ENCODE measurements at regions not wholly inside any gene's neighbourhood (a gene's known extent, or its start where the extent isn't known, plus 50 kb on each side); places are given as distances from the start of the nearest gene placed in this dataset.

DNA sequence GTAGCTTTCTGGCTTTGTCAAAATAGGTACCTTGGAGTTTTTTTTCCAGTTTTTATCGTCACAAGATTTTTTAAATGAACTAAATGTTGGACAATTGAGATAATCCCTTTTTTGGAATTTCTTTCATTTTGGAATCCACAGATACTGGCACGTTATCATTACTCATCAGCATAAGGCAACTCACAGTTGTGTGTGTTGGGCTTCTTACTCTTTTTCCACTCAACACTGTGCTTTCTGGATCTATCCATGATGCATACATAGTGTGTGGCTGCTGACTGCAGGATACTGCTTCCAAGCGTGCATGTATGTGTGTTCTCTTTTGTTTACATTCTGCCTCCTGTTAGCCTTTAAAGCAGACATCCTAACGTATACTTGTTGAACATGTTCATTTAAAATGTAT, 113.5 kb upstream of the FAM9A start:
- no peak for TF ChIP-seq CTCF (IDR thresholded peaks at IDR 0.05; ENCODE audit: control extremely low read depth, extremely low read depth)
- no peaks in the 10 kb centered on the region for H3K36me3 ChIP-seq (ENCODE audit: control insufficient read depth in 4 of 4, insufficient read depth in 4 of 4, low read length in 4 of 4)
- H3K9me3 ChIP-seq (ENCODE audit: control insufficient read depth in 4 of 4, insufficient read depth in 3 of 4, low read length in 3 of 4), result no peaks in the 10 kb centered on the region
- H3K27me3 ChIP-seq (ENCODE audit: control insufficient read depth in 3 of 3, insufficient read depth in 3 of 3, low read length in 2 of 3), result peaks cover 3 to 28% (median 8%) of the 10 kb centered on the region in 3 donors
- WGBS, 2 donors, result 66 to 78% methylated on average over 4 of the region's 4 CpGs
- peaks cover 0 to 14% (median 0%) of the 10 kb centered on the region in 5 donors for H3K4me1 ChIP-seq (ENCODE audit: control insufficient read depth in 5 of 5, insufficient read depth in 5 of 5, low read length in 5 of 5)
- DNase-seq, result peak in 1 of 3 donors; percentile 6
- H3K9ac ChIP-seq (ENCODE audit: insufficient read depth in 1 of 2, low read length in 2 of 2), result no peak overlapping the region
- H3K4me3 ChIP-seq, result no peak overlapping the region
- H3K27ac ChIP-seq (ENCODE audit: low read depth in 1 of 2, low read length in 1 of 2), result no peak overlapping the region
- no peak for ATAC-seq (ENCODE audit: insufficient read depth, low FRiP score)

DNA sequence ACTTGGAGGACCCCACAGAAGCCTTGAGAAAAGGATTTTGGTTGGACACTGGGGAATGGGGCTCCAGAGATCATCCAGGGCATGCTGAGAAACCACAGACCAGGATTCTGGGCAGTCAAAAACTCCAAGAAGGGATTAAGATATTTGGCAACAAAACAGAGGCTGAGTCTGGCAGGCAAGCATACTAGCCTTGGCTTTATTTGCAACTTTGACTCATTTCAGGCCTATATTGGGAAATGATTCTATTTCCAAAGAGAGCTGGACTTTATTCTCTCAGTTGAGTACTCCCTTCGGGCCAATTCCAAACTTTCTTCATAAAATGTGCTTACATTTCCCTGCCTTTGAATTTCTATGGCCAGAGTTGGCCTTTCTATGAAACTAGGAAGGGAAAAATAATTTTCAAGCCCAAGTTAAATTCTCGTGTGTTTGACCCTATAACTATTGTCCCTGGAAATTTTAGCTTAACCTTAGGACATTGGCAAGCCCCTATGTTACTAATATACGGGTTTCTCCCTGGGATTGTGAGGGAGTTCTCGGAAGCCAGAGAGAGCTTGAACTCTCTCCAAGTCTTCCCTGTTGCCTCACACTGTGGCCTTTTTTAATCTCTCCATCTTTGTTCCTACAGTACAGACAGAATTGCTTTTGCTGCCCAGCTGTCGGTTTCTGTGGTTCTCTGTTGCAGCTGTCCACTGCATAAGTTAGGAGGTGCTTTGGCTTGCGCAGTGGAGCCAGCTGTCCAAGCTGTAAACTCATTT, 112.6 kb upstream of the FAM9A start:
- Histone ChIP-seq H3K9ac (ENCODE audit: insufficient read depth in 1 of 2, low read length in 2 of 2) (no peak overlapping the region), H3K27ac (ENCODE audit: low read depth in 1 of 2, low read length in 1 of 2) (no peak overlapping the region), H3K27me3 (ENCODE audit: control insufficient read depth in 3 of 3, insufficient read depth in 3 of 3, low read length in 2 of 3) (peaks cover 3 to 30% (median 4%) of the 10 kb centered on the region in 3 donors), H3K4me1 (ENCODE audit: control insufficient read depth in 5 of 5, insufficient read depth in 5 of 5, low read length in 5 of 5) (peaks cover 0 to 14% (median 0%) of the 10 kb centered on the region in 5 donors), H3K9me3 (ENCODE audit: control insufficient read depth in 4 of 4, insufficient read depth in 3 of 4, low read length in 3 of 4) (no peaks in the 10 kb centered on the region), H3K4me3 (no peak overlapping the region), H3K36me3 (ENCODE audit: control insufficient read depth in 4 of 4, insufficient read depth in 4 of 4, low read length in 4 of 4) (no peaks in the 10 kb centered on the region)
- 68 to 81% methylated on average over 6 of the region's 6 CpGs for WGBS, 2 donors
- peak; percentile 22 for ATAC-seq (ENCODE audit: insufficient read depth, low FRiP score)
- TF ChIP-seq CTCF (IDR thresholded peaks at IDR 0.05; ENCODE audit: control extremely low read depth, extremely low read depth), result no peak
- peak; percentile 32 to 86 (median 75) for DNase-seq

DNA sequence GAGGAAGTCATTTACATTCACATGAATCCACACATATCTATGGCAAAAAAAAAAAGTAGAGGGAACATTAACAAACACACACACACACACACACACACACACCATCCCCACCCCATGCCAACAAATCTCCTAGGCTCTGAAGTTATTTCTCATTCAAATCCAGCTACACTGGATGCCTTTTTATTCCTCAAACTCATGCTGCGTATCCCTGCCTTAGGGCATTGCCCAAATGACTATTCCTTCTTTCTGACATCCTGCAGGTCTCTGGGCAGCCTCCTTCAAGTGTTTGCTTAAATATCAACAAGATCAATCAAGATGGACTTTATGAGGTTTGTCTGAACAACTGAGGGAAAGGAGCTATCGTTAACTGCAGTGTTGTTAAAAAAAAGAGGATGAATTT, 106.5 kb upstream of the FAM9A start:
- DNase-seq (no peak), ATAC-seq (ENCODE audit: insufficient read depth, low FRiP score) (no peak)
- Histone ChIP-seq H3K27me3 (ENCODE audit: control insufficient read depth in 3 of 3, insufficient read depth in 3 of 3, low read length in 2 of 3) (peaks cover 0 to 49% (median 6%) of the 10 kb centered on the region in 3 donors), H3K9me3 (ENCODE audit: control insufficient read depth in 4 of 4, insufficient read depth in 3 of 4, low read length in 3 of 4) (peaks cover 0 to 1% (median 0%) of the 10 kb centered on the region in 4 donors), H3K9ac (ENCODE audit: insufficient read depth in 1 of 2, low read length in 2 of 2) (no peak overlapping the region), H3K4me1 (ENCODE audit: control insufficient read depth in 5 of 5, insufficient read depth in 5 of 5, low read length in 5 of 5) (no peaks in the 10 kb centered on the region), H3K36me3 (ENCODE audit: control insufficient read depth in 4 of 4, insufficient read depth in 4 of 4, low read length in 4 of 4) (no peaks in the 10 kb centered on the region), H3K27ac (ENCODE audit: low read depth in 1 of 2, low read length in 1 of 2) (no peak overlapping the region), H3K4me3 (no peak overlapping the region)
- 62 to 85% methylated on average over 2 of the region's 2 CpGs for WGBS, 2 donors
- TF ChIP-seq CTCF (IDR thresholded peaks at IDR 0.05; ENCODE audit: control extremely low read depth, extremely low read depth), result no peak

Data from lung (tissue), 11 donors.